ENCODE measurements at regions not wholly inside any gene's neighbourhood (a gene's known extent, or its start where the extent isn't known, plus 50 kb on each side); places are given as distances from the start of the nearest gene placed in this dataset.
"Not testable (repeated sequence)": the region's sequence is repeated elsewhere in the genome, so short reads cannot be mapped to it uniquely, and the experiment has no call there.

DNA sequence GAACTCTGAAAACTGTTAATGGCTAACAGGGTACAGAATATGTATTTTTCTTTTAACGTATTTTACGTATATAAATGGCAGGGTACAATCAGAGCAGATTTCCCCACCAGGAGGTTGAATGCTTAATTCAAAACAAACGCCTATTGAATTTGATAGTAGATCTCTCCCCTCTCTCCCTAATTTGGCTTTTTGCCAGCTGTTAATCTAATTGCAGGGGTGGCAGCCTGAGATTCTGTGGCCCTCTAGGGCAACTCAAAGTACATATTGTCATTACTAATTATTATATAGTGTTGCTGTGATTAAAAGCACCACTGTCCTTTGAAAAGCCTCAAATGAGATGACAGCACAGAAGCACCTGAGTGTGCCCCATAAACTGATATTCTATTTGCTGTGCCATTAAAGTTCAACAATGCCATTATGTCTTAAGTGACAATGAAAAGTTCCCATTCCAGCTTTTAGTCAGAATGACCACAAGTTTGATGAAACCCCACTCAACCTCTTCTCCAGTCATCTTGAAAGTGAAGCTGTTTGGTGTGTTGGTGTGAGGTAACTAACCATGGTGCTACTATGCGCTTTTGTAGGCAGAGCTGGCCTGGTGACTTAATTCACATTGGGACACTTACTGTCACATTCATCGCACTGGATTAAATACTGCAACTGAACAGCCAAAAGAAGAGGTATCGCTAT is 351.4 kb downstream of the KCNRG start:
- DNase-seq: peak; percentile 53

GRCh38 chr13:50369646-50370045 is 354.4 kb downstream of the KCNRG start:
- no peak for DNase-seq

- no peak for DNase-seq
These were observed 355.2 kb downstream of the KCNRG start for GRCh38 chr13:50370303-50370950.

DNA sequence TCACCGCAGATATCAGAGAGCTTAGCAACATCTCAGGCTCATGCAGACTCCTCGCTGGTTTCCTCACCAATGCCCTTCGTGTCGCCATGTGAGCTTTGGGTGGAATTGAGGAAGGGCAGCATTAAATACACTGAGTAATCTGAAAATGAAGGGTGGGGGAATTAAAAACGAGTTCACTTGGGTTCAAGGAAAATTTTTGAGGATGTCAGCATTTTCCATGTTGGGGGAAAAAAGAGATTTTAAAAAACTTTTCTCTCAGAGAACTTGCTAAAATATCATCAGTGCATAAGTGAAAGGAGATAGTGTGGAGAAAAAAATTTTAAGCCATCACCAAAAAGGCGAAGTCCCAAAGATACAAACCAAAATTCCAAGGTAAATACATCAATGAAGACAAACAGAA is 359.3 kb downstream of the KCNRG start:
- no peak for DNase-seq

GRCh38 chr13:50375792-50376191 is 360.5 kb downstream of the KCNRG start:
- DNase-seq: no peak

- no peak for DNase-seq
These were observed 361.8 kb downstream of the KCNRG start for GRCh38 chr13:50376895-50377575.

- DNase-seq: no peak
These were observed 362.6 kb downstream of the KCNRG start for GRCh38 chr13:50377726-50378270.

- DNase-seq: no peak
These were observed 363.3 kb downstream of the KCNRG start for GRCh38 chr13:50378509-50379044.

DNA sequence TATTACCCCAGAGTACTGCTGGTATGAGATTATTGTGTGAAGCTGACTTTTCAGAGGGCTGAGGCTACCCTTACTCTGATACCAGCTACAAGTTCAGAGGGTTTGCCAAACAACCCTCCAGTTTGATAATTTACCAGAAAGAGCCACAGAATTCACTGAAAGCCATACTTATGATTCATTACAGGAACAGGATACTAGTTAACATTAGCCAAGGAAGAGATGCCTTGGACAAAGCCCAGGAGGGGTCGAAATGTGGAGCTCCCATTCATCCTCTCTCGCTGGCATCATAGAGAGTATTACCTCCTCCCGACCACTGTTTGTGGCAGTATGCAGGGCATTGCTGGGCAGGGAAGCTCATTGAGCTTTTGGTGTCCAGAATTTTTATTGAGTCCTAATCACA is 364.3 kb downstream of the KCNRG start:
- DNase-seq: no peak

- DNase-seq: no peak
These were observed 365.7 kb downstream of the KCNRG start for GRCh38 chr13:50380905-50381304.

DNA sequence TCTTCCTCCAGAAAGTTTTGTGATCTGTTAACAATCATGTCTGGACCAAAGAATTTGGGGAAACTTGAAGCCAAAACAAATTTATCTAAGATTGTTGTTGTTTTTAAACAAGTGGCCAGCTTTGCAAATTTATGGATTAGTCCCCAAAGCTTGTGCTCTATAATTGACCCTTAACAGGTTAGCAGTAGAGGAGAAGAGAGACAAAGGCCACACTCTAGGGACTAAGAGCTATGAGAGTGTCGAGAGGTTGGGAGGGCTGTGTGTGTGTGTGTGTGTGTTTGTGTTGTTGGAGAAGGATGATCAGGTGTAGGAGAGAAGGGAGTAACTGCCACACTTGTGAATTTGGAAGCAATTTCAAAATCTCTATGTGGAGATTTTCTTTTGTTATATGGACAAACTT is 367.3 kb downstream of the KCNRG start:
- no peak for DNase-seq

DNA sequence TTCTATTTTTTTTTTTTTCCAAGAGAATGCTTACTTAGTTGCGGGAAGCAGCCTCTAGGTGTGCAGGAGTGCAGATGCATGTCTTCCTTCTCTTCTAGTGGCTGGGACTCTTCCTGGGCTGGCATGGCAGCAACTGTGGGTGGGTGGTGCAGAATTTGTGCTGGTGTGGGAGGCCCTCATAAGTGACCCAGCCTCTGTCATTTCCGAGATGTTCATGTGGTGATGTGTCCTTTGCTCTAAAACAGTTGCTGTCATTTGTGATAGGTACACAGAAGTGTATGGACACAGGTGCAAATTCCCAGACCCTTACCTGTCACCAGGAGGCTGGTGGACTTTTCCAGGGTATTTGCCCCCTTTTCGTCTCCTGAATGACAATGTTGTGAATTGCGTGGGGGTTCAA is 367.7 kb downstream of the KCNRG start:
- DNase-seq: no peak

- DNase-seq: no peak
These were observed 369.5 kb downstream of the KCNRG start for GRCh38 chr13:50384724-50385123.

DNA sequence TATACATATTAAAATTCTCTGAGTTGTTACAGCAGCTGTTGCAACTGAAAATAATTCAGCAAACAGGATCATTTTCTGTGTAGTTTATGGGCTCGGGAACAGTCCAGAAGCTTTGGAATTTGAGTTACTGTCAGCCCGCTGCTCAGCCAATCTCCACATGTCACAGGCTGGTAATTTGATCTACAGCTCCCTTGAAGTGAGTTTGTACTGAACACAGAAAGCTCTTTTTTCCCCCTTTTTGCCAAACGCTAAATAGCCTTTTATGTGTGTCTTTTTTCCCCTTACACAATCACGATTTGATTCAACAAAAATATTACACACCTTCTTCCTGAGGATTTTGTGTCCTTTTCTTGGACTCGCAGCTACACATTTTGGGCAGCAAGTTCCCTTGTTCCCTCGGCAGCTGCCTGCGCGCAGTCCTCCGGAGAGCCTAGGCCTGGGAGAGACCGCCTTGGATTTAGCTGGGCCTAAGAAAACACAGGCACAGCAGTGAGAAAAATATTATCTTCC is 371.4 kb downstream of the KCNRG start:
- DNase-seq: no peak

DNA sequence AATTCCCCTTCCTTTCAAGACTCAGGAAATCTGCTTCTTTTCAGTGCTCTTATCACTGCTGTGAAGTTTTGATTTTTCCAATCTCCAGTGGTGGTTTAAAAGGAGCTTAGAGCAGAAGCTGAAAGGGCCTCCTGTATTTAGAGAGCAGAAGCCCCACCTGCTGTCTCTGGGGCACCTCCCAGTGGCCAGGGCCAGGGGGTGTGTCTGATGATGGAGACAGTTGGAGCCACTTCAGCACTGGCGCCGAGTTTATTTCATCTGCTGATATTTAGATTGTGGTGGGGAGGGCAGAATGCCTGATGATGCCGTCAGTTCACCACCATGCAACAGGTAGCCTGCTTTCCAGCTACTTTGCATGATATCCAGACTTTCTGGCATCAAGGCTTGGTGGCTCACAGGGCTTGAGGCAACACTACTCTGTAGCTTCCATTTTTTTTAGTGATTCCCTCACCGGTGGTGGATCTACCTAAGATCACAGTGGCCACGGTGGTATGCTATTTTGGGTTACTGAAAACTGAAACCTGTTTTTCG is 371.9 kb downstream of the KCNRG start:
- peak; percentile 45 for DNase-seq

DNA sequence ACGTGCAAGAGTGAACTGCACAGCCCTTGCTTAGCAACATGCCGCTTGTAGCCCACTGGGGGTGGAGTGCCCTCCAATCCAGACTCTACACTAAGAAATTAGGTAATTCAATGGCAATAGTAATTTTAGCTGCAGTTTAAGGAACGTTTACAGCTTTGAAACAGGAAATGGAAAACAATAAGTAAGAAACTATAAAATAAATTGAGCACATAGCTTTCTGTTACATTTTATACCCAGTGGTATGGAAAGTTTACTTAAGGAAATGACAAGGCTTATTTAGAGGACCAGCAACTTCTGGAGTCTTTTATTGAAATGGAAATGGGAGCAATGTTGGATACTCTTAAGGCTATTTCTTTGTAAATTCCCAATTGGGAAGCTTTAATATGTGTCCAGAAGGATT is 373.2 kb downstream of the KCNRG start:
- no peak for DNase-seq

DNA sequence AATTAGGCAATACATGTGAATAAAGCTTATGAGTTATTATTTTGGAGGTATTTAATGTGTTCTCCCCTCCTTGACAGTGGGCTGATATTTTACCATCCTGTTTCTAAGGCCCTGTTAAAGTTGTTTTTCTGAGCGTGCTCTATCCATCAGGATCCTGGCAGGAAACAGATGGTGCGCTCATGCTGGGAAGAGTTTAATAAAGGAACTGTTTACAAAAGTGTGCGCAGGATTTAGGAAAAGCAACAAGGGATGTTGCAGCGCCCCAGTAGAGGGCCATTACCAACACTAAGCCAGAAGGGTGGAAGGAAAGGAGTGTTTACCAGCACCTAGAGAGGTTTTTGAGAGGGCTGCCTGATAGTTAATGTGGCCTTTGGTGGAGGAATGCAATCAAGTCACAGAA is 374.5 kb downstream of the KCNRG start:
- DNase-seq: no peak

DNA sequence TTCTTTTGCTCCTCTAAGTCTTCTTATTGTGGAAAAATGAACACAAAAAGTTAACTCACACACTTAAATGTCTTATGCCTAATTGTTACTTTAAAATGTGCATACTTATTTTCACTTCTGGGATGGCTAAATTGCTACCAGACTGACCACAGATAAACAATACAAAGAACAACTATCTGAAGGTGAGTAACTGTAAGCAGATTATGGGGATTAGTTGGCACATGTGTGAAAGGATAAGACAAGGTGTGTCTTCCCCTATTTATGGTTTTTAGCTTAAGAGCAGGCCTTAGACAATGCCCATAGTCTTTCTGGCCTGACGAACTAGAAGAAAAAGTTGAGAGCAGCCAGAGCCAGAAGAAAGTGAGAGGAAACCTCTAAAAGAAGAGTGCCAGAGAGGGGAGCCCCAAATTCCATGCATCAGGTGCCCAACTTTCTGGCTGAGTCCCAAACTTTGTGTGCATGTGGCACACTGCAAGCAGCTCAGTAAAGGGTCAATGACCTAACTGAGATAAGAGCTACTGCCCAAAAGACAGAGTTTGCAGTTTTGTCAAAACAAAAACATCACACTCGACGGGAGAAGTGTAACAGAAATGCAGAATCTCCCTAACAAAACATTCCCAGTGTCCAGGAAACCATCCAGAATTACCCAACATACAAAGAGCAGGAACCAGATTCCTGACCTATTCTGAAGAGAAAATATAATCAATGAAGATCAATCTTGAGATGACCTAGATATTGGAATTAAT is 375.4 kb downstream of the KCNRG start:
- DNase-seq: no peak

DNA sequence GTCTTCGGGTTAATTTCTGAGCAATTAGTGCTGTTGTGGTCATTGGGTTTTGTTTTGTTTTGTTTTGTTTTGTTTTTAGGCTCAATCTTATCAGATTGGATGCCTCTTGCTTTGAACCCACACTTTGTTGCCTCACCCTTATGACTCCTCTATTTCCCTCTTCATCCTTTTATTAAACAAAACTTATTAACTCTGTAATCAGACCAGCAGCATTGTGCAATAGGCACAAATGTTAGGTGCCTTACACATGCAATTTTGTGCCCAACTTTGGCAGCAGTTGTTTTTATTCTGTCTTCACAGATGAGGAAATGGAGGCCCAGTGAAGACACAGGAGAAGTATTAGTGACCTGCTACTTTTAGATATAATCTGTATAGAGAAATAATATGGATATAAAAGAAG is 377.7 kb downstream of the KCNRG start:
- DNase-seq: no peak

GRCh38 chr13:50393628-50394027 is 378.4 kb downstream of the KCNRG start:
- no peak for DNase-seq

- DNase-seq: no peak
These were observed 380.8 kb downstream of the KCNRG start for GRCh38 chr13:50396001-50396400.

DNA sequence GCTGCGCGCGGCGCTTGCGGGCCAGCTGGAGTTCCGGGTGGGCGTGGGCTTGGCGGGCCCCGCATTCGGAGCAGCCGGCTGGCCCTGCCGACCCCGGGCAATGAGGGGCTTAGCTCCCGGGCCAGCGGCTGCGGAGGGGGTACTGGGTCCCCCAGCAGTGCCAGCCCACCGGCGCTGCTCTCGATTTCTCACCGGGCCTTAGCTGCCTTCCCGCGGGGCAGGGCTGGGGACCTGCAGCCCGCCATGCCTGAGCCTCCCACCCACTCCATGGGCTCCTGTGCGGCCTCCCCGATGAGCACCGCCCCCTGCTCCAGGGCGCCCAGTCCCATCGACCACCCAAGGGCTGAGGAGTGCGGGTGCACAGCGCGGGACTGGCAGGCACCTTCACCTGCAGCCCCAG is 381.4 kb downstream of the KCNRG start:
- DNase-seq: not testable (repeated sequence)
